ENCODE measurements at regions not wholly inside any gene's neighbourhood (a gene's known extent, or its start where the extent isn't known, plus 50 kb on each side); places are given as distances from the start of the nearest gene placed in this dataset.

GRCh38 chr13:89375839-89376238 is 1704.7 kb downstream of the SLITRK5 start:
- intact Hi-C loops (cut with DNase I, micrococcal nuclease): no loop called here
- Histone ChIP-seq H3K4me1 (ENCODE audit: low read depth) (no peaks in the 10 kb centered on the region), H3K36me3 (ENCODE audit: low read depth) (no peaks in the 10 kb centered on the region), H3K9me3 (no peaks in the 10 kb centered on the region), H3K4me3 (no peak overlapping the region)
- ATAC-seq (no peak), DNase-seq (no peak)
- TF ChIP-seq CTCF (IDR thresholded peaks at IDR 0.05): no peak

GRCh38 chr13:89380101-89380500 is 1708.9 kb downstream of the SLITRK5 start:
- intact Hi-C loops (cut with DNase I, micrococcal nuclease): no loop called here
- H3K4me1 ChIP-seq (ENCODE audit: low read depth): no peaks in the 10 kb centered on the region
- peak; percentile 71 for ATAC-seq
- H3K9me3 ChIP-seq: no peaks in the 10 kb centered on the region
- H3K36me3 ChIP-seq (ENCODE audit: low read depth): no peaks in the 10 kb centered on the region
- DNase-seq: peak in 1 of 3 donors; percentile 49
- no peak for TF ChIP-seq CTCF (IDR thresholded peaks at IDR 0.05)
- no peak overlapping the region for H3K4me3 ChIP-seq

- ATAC-seq: no peak
- intact Hi-C loops (cut with DNase I, micrococcal nuclease): no loop called here
These were observed 1711.8 kb downstream of the SLITRK5 start for GRCh38 chr13:89382981-89383380.

GRCh38 chr13:89383891-89384290 is 1712.7 kb downstream of the SLITRK5 start:
- DNase-seq (no peak), ATAC-seq (no peak)
- Histone ChIP-seq H3K4me3 (no peak overlapping the region), H3K36me3 (ENCODE audit: low read depth) (no peaks in the 10 kb centered on the region), H3K4me1 (ENCODE audit: low read depth) (no peaks in the 10 kb centered on the region), H3K9me3 (no peaks in the 10 kb centered on the region)
- TF ChIP-seq CTCF (IDR thresholded peaks at IDR 0.05): no peak
- intact Hi-C loops (cut with DNase I, micrococcal nuclease): no loop called here

More at GRCh38 chr13:89382981-89383380, 1711.8 kb downstream of the SLITRK5 start:
- Histone ChIP-seq H3K9me3 (no peaks in the 10 kb centered on the region), H3K4me3 (no peak overlapping the region), H3K4me1 (ENCODE audit: low read depth) (no peaks in the 10 kb centered on the region), H3K36me3 (ENCODE audit: low read depth) (no peaks in the 10 kb centered on the region)
- no peak for TF ChIP-seq CTCF (IDR thresholded peaks at IDR 0.05)
- DNase-seq: no peak

- no peaks in the 10 kb centered on the region for H3K4me1 ChIP-seq (ENCODE audit: low read depth)
- no peak for TF ChIP-seq CTCF (IDR thresholded peaks at IDR 0.05)
- intact Hi-C loops (cut with DNase I, micrococcal nuclease): no loop called here
- no peaks in the 10 kb centered on the region for H3K36me3 ChIP-seq (ENCODE audit: low read depth)
- DNase-seq (no peak), ATAC-seq (no peak)
- H3K4me3 ChIP-seq: no peak overlapping the region
- H3K9me3 ChIP-seq: no peaks in the 10 kb centered on the region
These were observed 1722.7 kb downstream of the SLITRK5 start for GRCh38 chr13:89393758-89394304.

- no peak for DNase-seq
- no peak for ATAC-seq
- no peak for TF ChIP-seq CTCF (IDR thresholded peaks at IDR 0.05)
These were observed 1730.1 kb downstream of the SLITRK5 start for GRCh38 chr13:89401264-89401675.

More at GRCh38 chr13:89401264-89401675, 1730.1 kb downstream of the SLITRK5 start:
- no peaks in the 10 kb centered on the region for H3K4me1 ChIP-seq (ENCODE audit: low read depth)
- intact Hi-C loops (cut with DNase I, micrococcal nuclease): no loop called here
- H3K4me3 ChIP-seq: no peak overlapping the region
- no peaks in the 10 kb centered on the region for H3K9me3 ChIP-seq
- H3K36me3 ChIP-seq (ENCODE audit: low read depth): no peaks in the 10 kb centered on the region
